Neutrophil (primary cell): ENCODE measurements at regions not wholly inside any gene's neighbourhood (a gene's known extent, or its start where the extent isn't known, plus 50 kb on each side); places are given as distances from the start of the nearest gene placed in this dataset.

ENCODE experiments used
- H3K27ac ChIP-seq: fragments of 200-600 bp; sonication (generic); 2 replicates; pipeline ENCODE4 v1.5.1; 2016; ENCODE audit warnings: mild to moderate bottlenecking, moderate library complexity
- H3K27me3 ChIP-seq: fragments of 200-600 bp; sonication (generic); 2 replicates; pipeline ENCODE4 v1.6.0; 2016; ENCODE audit warnings: mild to moderate bottlenecking
- H3K36me3 ChIP-seq: fragments of 200-600 bp; sonication (generic); 2 replicates; pipeline ENCODE4 v1.5.1; 2017
- H3K4me1 ChIP-seq, 2 experiments: fragments of 200-600 bp in 1 of 2; sonication (generic) in 1 of 2; 1 replicate in 1 of 2; 2 replicates in 1 of 2; pipeline versions ENCODE4 v1.5.1 to v1.6.1; 2013 to 2016; ENCODE audit warnings: low read depth in 1 of 2, low read length in 1 of 2, mild to moderate bottlenecking in 1 of 2, moderate library complexity in 1 of 2; ENCODE audit not compliant: control insufficient read depth in 1 of 2, insufficient read depth in 1 of 2
- H3K4me3 ChIP-seq, 2 experiments: fragments of 200-600 bp in 1 of 2; sonication (generic) in 1 of 2; 1 replicate in 1 of 2; 2 replicates in 1 of 2; pipeline ENCODE4 v1.5.1; 2013 to 2016; ENCODE audit warnings: low read depth in 1 of 2, low read length in 1 of 2, mild to moderate bottlenecking in 1 of 2, moderate library complexity in 1 of 2
- H3K9me3 ChIP-seq: fragments of 200-600 bp; sonication (generic); 2 replicates; pipeline ENCODE4 v1.5.1; 2016
- CTCF ChIP-seq: fragments of 200-600 bp; sonication (generic); IDR thresholded peaks from 2 replicates; pipeline ENCODE4 v1.5.1; 2016; ENCODE audit warnings: antibody characterized with exemption

GRCh38 chr21:16071761-16072160, 342.0 kb downstream of the USP25 start:
- Histone ChIP-seq H3K9me3 (no peaks in the 10 kb centered on the region), H3K4me3 (no peak overlapping the region), H3K36me3 (no peaks in the 10 kb centered on the region), H3K27me3 (no peaks in the 10 kb centered on the region), H3K4me1 (no peaks in the 10 kb centered on the region), H3K27ac (no peak overlapping the region)
- no peak for TF ChIP-seq CTCF

- Histone ChIP-seq H3K4me3 (no peak overlapping the region), H3K27ac (no peak overlapping the region), H3K9me3 (no peaks in the 10 kb centered on the region), H3K4me1 (no peaks in the 10 kb centered on the region), H3K36me3 (no peaks in the 10 kb centered on the region), H3K27me3 (no peaks in the 10 kb centered on the region)
- no peak for TF ChIP-seq CTCF
Observed at GRCh38 chr21:16072221-16072620, 342.4 kb downstream of the USP25 start.

DNA sequence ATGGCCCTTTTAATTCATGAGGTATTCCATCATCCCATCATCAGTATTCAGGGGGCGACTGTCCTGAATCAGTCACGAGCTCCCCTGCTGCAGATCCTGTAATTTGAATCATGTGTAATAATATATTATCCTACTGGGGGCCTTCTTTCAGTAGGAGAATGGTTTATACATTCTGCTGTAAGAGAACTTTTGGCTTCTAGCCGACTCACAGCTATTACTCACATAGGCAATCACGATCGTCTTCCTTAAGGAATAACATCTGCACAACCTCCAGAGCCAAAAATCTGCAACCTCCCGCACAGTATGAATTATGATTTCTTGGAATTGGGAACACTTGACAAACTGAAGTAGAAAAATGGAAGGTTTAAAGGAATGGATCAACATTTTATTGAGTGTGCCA, 343.0 kb downstream of the USP25 start:
- Histone ChIP-seq H3K4me3 (no peak overlapping the region), H3K9me3 (no peaks in the 10 kb centered on the region), H3K27me3 (no peaks in the 10 kb centered on the region), H3K27ac (no peak overlapping the region), H3K36me3 (no peaks in the 10 kb centered on the region), H3K4me1 (no peaks in the 10 kb centered on the region)
- TF ChIP-seq CTCF = no peak

DNA sequence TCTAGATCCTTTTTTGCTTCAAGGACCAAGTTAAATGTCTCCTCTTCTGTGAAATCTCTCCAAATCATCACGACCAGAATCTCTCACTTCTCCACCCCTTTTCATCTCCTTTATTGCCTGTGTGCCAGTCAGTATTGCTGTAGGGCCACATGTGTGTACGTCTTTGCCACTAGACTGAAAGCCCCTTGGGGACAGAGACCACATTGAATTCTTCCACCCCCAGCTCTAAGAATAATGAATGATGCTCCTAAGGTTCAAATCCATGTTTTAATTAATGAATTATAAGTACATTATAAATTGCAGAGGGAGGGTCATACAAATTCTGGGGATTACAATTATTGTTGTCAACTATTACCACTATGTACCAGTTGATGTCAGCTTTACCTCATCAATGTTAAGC, 343.8 kb downstream of the USP25 start:
- Histone ChIP-seq H3K4me1 (no peaks in the 10 kb centered on the region), H3K27me3 (no peaks in the 10 kb centered on the region), H3K36me3 (no peaks in the 10 kb centered on the region), H3K4me3 (no peak overlapping the region), H3K27ac (no peak overlapping the region), H3K9me3 (no peaks in the 10 kb centered on the region)
- no peak for TF ChIP-seq CTCF

DNA sequence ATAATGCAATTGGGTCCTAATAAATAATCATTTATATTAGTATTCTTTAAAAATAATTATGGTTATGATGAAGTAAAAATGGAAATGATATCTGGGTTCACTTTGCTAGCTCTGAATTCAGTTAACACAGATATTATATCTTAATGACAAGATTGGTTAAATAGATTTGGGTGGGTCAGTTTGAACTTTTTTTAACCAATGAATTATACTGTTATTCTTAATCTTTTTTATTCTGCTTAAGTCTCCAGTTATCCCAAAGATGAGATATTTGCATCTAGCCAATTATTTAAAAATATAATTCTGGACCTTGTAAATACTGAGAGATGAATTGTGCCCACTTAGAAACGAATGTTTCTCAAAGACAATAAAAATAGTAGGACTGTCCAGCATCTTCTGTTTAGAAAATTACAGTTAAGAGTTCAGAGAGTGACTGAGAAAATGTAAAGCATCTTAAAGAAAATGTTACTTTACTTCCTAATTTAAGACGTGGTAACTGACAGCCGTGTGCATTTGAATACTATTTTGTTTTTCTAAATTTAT, 345.2 kb downstream of the USP25 start:
- Histone ChIP-seq H3K27ac (no peak overlapping the region), H3K4me1 (no peaks in the 10 kb centered on the region), H3K4me3 (no peak overlapping the region), H3K9me3 (no peaks in the 10 kb centered on the region), H3K36me3 (no peaks in the 10 kb centered on the region), H3K27me3 (no peaks in the 10 kb centered on the region)
- no peak for TF ChIP-seq CTCF
